B cell (primary cell): ENCODE measurements at regions not wholly inside any gene's neighbourhood (a gene's known extent, or its start where the extent isn't known, plus 50 kb on each side); places are given as distances from the start of the nearest gene placed in this dataset.

Source experiments
- CTCF ChIP-seq: fragments of 200-600 bp; IDR thresholded peaks from one replicate; pipeline ENCODE4 v1.8.0; 2022; ENCODE audit warnings: antibody characterized with exemption, mild to moderate bottlenecking
- EZH2 ChIP-seq: IDR thresholded peaks from 2 replicates; pipeline ENCODE4 v1.6.1; 2012; ENCODE audit warnings: borderline replicate concordance, low read depth, mild to moderate bottlenecking, moderate library complexity, low read length; ENCODE audit not compliant: insufficient read depth, poor library complexity, severe bottlenecking

GRCh38 chr5:33114361-33114760 is 326.4 kb upstream of the TARS1 start:
- TF ChIP-seq CTCF = no peak
- TF ChIP-seq EZH2 = no peak
